ENCODE measurements at regions not wholly inside any gene's neighbourhood (a gene's known extent, or its start where the extent isn't known, plus 50 kb on each side); places are given as distances from the start of the nearest gene placed in this dataset.

DNA sequence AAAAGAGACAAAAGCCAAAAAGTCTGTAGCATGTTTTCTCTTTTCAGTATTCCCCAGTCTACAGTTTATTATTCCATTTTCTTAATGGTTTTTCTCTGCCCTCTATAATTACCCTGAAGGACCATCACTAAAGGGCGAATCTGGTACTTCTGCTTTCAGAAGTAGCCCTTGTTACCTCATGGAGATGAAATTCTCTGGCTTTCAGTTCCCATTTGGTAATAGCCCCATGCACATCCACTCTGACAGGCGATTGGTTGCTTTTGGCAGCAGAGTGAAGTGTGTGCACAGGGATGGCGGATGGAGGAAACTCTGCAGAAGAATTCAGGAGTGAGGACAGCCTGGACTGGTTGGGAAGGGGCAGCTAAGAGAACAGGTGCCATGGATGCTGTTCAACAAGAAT is 66.3 kb upstream of the NABP1 start:
- ATAC-seq (no peak), DNase-seq (no peak)

DNA sequence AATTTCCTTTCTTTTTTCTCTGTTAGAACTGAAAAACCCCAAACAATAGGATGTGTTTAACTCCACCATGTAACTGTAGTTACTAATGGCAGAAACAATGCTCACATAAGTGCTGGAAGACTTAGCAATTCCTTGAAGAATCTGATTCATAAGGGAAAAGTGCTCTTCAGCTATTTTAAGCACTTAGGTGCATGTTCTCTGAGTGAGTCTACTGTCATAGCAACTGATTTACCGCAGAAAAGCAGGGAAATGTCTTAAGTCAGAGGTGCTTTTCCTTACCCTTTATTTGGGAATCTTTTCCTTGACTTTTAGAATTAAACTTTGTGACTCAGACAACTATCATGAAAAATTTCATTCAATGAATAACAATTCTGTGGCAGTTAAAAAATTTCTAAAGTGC is 65.4 kb upstream of the NABP1 start:
- no peak for DNase-seq
- ATAC-seq, result no peak

DNA sequence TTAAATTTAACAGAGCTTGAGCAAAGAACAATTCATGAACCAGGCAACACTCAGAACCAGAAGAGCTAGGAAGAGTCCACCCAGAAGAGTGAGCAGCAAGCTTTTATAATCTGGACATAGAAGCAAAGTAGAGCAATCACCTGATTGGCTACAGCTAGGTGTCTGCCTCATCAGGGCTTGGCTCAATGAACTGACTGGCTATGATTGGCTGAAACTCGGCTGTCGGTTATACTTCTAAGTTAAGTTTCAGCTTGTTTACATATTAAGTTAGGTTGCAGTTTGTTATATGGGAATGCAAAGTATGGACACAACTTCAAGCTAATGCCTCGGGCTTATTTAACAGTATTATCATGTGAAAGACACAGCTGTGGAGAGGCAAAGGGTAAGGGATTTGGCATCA is 63.2 kb upstream of the NABP1 start:
- no peak for DNase-seq
- ATAC-seq, result no peak

DNA sequence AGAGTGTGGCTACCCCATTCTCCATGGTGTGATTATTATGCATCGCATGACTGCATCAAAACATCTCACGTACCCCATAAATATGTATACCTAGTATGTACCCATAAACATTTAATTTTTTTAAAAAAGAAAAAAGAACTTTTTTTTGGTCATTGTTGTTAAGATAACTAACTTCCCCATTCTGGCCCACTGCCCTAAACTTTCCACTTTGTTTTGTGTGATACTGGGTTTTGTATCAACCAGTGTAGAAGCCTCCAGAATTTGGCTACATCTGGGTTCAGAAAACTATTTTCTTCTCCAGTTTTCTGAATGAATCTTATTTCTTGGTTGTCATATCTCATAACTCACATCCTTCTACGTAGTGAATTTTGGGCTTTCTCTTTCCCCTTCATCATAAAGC is 62.3 kb upstream of the NABP1 start:
- DNase-seq (no peak), ATAC-seq (no peak)

DNA sequence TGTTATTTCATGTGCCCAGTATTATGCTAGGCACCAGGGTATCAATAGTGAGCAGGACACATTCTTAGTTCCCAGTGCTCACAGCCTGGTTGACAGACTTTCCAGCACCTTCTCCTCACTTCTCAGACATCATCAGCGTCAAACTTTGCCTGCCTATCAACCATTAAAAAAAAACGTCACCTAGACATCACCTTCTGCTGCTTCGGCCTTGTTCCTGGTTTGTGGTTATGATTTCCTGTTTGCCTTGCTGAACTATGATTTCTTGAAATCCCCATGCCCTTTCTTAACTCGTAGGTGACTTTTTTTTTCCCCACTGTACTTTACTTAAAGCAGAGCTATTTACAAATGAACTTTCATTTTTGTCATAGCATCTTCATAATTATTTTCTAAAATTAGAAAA is 60.4 kb upstream of the NABP1 start:
- DNase-seq (peak; percentile 35), ATAC-seq (peak; percentile 83)

DNA sequence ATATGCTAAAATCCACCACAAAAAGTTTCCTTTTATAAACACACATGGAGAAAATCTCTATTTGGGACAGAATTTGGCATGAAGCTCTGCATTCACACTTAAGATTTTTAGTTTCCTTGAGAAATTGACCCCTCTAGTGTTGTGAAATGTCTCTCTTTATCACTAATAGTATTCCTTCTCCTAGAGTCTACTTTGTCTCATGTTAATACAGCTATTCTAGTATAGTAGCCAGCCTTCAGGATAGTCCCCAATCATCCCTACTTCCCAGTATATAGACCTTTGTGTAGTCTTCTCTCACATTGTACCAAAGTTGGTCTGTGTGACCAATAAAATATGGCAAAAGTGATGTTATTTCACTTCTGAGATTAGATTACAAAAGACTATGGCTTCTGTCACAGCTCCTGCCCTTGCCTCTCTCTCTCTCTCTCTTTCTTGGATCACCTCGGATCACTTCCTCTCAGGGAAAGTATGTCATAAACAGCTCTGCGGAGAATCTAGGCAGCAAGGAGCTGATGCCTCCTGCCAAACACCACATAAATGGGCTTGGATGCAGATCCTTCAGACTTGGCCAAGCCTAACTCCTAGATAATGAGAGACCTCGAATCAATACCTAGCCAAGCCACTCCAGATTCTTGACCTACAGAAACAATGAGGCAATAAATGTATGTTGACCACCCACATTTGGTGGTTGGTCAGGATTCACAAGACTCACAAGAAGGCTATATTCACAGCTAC is 59.7 kb upstream of the NABP1 start:
- no peak for ATAC-seq
- no peak for DNase-seq

DNA sequence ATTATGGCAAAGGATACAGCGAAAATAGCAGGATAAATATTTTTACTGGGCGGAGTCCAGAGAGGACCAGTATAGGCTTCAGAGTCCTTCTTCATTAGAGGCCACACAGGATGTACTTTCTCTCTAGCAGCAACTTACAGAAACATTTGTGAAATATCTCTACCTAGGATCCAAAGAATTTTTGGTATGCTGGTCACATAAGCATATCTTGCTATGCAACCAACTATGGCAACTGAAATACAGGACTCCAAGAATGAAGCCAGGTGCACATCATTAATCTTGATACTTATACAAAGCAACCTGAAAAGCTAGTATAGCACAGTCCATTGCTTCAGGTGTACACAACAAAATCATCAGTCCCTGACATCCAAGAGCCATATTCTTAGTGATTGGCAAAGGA is 59.1 kb upstream of the NABP1 start:
- ATAC-seq (no peak), DNase-seq (no peak)

DNA sequence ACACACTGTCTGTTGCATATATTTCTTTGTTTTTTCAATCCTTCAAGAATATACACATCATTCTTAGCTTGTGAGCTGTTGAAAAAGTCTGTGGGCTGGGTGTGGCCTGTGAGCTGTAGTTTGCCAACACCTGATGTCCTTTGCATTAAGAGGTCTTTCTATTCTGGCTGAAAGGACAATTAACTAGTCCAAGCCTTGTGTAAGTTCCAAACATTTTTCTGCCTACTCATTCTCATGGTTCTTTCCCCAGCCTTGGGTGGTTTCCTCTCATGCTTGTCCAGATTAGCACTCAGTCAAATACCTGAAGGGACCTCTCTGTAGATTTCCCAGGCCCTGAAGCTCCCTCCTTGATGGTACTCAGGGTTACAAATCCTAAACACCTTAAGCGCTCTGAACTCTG is 57.8 kb upstream of the NABP1 start:
- ATAC-seq (no peak), DNase-seq (no peak)

DNA sequence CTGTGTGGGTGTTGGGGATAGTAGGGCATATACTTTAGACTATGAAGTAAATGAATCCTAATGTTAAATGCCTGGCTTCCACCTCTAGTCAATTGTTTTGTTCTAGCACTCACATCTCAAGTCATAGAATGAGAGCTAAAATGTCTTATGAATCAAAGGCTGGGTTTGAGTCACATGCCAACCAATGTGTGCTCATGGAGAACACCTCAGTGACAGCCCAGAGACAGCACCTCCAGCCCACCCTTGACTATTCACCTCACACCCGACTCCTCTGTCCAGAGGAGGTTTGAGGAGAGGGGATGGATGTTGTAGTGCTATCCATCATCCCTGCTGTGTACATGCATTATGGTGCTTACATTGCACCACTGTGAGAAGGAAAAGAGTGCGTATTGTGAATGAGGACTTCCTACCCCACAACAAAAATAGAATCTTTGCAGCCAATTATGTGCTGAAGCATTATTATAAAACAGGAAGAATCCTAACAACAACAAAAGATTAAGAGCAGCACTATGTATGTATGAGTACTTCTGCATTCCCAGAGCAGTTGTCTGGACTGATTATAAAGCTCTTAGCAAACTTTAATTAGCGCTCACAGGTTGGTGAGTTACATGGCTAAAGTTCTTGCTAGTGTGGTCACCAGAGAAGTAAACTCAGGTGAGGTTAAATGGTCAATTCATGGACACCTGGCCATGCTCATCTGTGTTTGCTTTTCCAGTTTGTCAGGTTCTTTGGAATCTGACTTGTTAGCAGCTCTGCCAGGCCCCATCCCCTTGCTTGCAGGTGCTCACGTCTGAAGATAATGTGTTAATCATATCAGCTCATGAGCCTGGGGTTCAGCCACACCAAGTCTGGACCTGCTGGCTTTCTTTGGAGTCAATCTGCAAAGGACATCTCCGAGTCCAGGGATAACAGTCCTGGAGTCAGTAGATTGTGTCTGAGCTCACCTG is 55.3 kb upstream of the NABP1 start:
- peak; percentile 56 for ATAC-seq

DNA sequence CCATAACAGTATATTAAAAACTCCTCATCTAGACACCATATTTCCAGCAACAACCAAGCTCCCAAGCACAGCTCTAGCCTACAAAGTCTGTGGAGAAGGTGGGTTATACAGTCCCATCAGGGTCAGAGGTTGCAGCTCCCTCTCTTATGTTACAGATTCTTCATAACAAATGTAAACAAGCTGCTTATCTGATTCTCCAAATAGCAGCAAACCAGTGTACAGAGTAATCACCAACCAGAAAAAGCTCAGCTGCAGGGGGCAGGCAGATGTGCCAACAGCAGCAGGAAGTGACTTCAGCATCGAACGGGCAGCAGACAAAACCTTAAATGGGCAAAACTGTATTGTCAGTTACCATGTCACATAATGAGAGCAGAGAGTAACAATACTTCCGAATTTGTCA is 52.9 kb upstream of the NABP1 start:
- DNase-seq, result no peak
- ATAC-seq, result peak; percentile 56

More for the DNA sequence above, 55.3 kb upstream of the NABP1 start:
- DNase-seq, result no peak

DNA sequence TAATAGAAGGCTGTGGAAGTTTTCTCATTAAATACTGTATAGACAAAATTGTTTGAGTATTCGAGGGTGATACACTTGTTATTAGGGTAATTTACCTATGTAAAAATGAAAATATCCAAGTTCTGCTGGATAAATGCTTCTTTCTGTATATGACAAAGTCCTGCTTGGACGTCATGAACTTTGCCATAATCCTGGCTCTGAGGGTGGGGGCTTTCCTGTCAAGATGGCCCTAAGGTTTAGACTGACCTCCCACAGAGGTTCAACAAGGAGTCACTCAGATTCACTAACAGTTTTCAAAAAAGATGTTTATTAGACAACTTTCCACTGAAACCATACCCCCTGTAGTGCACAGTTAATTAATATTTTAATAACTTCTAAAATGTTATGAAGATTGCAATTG is 52.5 kb upstream of the NABP1 start:
- DNase-seq (no peak), ATAC-seq (no peak)

DNA sequence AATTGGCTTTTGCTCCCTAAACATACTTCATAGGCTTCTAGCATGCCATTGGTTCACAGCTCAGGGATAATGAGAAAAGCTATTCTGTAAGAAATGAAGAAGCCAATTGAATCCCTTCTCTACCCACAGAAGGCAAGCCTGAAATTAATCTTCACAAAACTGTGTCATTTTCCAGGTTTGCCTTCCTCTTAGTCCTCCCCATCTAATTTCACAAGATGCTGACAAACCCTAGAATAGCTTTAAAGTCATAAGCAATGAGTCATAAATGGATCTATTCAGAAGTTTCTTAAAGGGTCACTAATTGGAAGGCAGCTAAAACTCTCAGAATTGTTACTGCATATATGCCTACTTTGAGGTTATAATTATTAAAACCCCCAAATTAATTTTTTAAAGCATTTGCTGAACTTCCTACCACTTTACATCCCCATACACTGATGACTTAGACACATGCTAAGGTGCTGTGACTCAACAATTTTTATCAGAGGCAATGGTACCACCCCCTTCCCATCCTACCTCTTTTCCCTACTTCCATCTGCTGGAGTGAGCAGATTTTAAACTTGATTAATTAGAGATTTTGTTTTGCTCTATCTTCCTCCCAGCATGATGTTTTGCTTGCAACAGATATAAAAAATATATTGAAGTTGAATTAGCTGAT is 51.3 kb upstream of the NABP1 start:
- DNase-seq, result no peak

DNA sequence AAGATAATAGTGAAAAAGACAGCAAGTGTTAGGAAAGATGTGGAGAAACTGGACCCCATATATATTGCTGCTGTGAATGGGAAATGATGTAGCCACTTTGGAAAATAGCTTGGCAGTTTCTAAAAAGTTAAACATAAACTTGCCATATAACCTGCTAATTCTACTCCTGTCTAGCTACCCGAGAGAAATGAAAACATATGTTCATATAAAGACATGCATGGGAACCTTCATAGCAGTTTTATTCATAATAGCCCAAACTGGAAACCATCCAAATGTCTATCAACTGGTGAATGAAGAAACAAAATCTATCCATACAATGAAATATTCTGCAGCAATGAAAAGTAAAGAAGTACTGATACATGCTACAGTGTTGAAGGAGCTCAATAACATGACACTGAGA is 50.4 kb upstream of the NABP1 start:
- DNase-seq (no peak), ATAC-seq (no peak)

More for the DNA sequence above, 51.3 kb upstream of the NABP1 start:
- no peak for ATAC-seq
